OCI-LY7 (cell line): ENCODE measurements at regions not wholly inside any gene's neighbourhood (a gene's known extent, or its start where the extent isn't known, plus 50 kb on each side); places are given as distances from the start of the nearest gene placed in this dataset.
A peak's percentile ranks its signal among the peaks of the same experiment; 100 is the strongest.

Experiments used
- EZH2phosphoT487 ChIP-seq: fragments of 200-600 bp; sonication (generic); IDR thresholded peaks from 2 replicates; pipeline ENCODE4 v1.6.1; 2018; ENCODE audit warnings: low read depth, borderline replicate concordance, mild to moderate bottlenecking, mixed run types, antibody characterized with exemption, low read length, moderate library complexity, mixed read lengths
- TF ChIP-seq, protein P1 (sequence below): fragments of 200-600 bp; sonication (generic); conservative IDR thresholded peaks from 2 replicates; pipeline ENCODE4 v1.5.1; 2014; ENCODE audit warnings: mild to moderate bottlenecking, antibody characterized with exemption, low read length, moderate library complexity, mixed read lengths

DNA sequence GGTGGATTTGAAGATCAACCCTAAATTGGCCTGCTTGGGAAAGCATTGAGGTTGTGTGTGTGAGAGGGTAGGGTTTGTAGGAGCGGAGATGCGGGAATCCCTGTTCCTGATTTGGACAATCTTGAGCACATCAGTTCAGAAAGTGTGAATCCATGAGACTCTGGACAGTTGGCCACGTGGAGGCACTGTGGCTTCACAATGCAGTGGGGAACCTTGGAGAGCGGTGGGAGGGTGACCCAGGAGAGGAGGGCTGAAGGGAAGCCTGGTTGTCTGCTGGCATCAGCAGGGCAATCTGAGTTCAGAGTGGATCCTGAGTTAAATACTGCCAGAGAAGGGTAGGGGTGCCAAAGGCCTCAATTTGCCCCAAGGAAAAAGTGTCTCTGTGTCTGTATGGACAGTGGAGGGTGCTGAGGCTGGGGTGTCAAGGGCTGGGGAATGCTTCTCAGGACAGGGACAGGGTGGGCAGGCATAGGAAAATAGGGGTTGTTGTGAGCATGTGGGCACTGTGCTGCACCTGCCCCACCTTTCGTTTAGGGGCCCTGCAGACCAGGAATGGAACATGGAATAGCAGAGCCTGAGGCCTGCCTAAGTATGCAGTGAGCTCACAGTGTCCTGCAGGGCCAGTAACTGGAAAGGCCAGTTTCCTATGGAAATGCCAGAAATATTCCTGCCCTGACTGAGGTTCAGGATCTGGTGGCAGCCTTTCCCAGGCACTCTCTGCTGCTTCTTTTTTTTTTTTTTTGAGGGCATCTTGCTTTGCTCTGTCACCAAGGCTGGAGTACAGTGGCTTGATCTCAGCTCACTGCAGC, 162.9 kb upstream of the PRSS58 start:
- TF ChIP-seq, protein P1, sequence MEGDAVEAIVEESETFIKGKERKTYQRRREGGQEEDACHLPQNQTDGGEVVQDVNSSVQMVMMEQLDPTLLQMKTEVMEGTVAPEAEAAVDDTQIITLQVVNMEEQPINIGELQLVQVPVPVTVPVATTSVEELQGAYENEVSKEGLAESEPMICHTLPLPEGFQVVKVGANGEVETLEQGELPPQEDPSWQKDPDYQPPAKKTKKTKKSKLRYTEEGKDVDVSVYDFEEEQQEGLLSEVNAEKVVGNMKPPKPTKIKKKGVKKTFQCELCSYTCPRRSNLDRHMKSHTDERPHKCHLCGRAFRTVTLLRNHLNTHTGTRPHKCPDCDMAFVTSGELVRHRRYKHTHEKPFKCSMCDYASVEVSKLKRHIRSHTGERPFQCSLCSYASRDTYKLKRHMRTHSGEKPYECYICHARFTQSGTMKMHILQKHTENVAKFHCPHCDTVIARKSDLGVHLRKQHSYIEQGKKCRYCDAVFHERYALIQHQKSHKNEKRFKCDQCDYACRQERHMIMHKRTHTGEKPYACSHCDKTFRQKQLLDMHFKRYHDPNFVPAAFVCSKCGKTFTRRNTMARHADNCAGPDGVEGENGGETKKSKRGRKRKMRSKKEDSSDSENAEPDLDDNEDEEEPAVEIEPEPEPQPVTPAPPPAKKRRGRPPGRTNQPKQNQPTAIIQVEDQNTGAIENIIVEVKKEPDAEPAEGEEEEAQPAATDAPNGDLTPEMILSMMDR: peak; percentile 59
- TF ChIP-seq EZH2phosphoT487: no peak
